Neural cell (in vitro differentiated cells): ENCODE measurements at regions not wholly inside any gene's neighbourhood (a gene's known extent, or its start where the extent isn't known, plus 50 kb on each side); places are given as distances from the start of the nearest gene placed in this dataset.

Experiments used
- H2AFZ ChIP-seq: fragments of 200-600, 300-800 bp; sonication (generic), shearing (Covaris generic); 2 replicates; pipeline ENCODE4 v1.6.0; 2014; ENCODE audit warnings: low read depth, mild to moderate bottlenecking, antibody characterized with exemption, low read length, moderate library complexity
- H3F3A ChIP-seq: fragments of 200-600 bp; shearing (Covaris generic); 2 replicates; pipeline ENCODE4 v1.6.1; 2016; ENCODE audit warnings: mild to moderate bottlenecking, moderate library complexity, mixed read lengths, antibody characterized with exemption, low read length; ENCODE audit not compliant: insufficient read depth, poor library complexity, severe bottlenecking
- H3K27ac ChIP-seq: fragments of 200-600, 300-800 bp; sonication (generic), shearing (Covaris generic); 2 replicates; pipeline ENCODE4 v1.5.1; 2014; ENCODE audit warnings: mild to moderate bottlenecking, low read length, moderate library complexity
- H3K27me3 ChIP-seq: fragments of 300-800, 200-600 bp; sonication (generic), shearing (Covaris generic); 2 replicates; pipeline ENCODE4 v1.6.0; 2014; ENCODE audit warnings: mild to moderate bottlenecking, low read depth, low read length, moderate library complexity; ENCODE audit not compliant: insufficient read depth
- H3K36me3 ChIP-seq: fragments of 300-800, 200-600 bp; sonication (generic), shearing (Covaris generic); 2 replicates; pipeline ENCODE4 v1.5.1; 2014; ENCODE audit warnings: mild to moderate bottlenecking, antibody characterized with exemption, low read length, moderate library complexity; ENCODE audit not compliant: insufficient read depth
- H3K4me2 ChIP-seq: fragments of 300-800, 200-600 bp; sonication (generic), shearing (Covaris generic); 2 replicates; pipeline ENCODE4 v1.6.0; 2014; ENCODE audit warnings: mild to moderate bottlenecking, low read length
- H3K4me3 ChIP-seq: fragments of 300-800, 200-600 bp; sonication (generic), shearing (Covaris generic); 2 replicates; pipeline ENCODE4 v1.5.1; 2014; ENCODE audit warnings: mild to moderate bottlenecking, low read length, moderate library complexity
- H3K79me2 ChIP-seq: fragments of 200-600 bp; shearing (Covaris generic); replicated peaks from 2 replicates; pipeline ENCODE4 v1.6.0; 2014; ENCODE audit warnings: mild to moderate bottlenecking, low read length, moderate library complexity; ENCODE audit not compliant: insufficient read depth
- H3K9ac ChIP-seq: fragments of 300-800, 200-600 bp; sonication (generic), shearing (Covaris generic); 2 replicates; pipeline ENCODE4 v1.6.1; 2016; ENCODE audit warnings: mild to moderate bottlenecking, low read length, mixed read lengths
- H3K9me2 ChIP-seq: fragments of 200-600 bp; shearing (Covaris generic); 2 replicates; pipeline ENCODE4 v1.6.1; 2016; ENCODE audit warnings: mild to moderate bottlenecking, low read length, mixed read lengths; ENCODE audit not compliant: insufficient read depth
- H3K9me3 ChIP-seq: fragments of 200-600, 300-800 bp; sonication (generic), shearing (Covaris generic); 2 replicates; pipeline ENCODE4 v1.6.1; 2016; ENCODE audit warnings: mild to moderate bottlenecking, mixed run types, low read length, moderate library complexity, mixed read lengths
- H4K20me1 ChIP-seq: fragments of 200-600 bp; shearing (Covaris generic); 2 replicates; pipeline ENCODE4 v1.6.1; 2016; ENCODE audit warnings: mild to moderate bottlenecking, mixed run types; ENCODE audit not compliant: insufficient read depth
- CTCF ChIP-seq: fragments of 450-650 bp; IDR thresholded peaks from 2 replicates; pipeline ENCODE4 v1.5.1; 2014; ENCODE audit warnings: antibody characterized with exemption, mild to moderate bottlenecking, moderate library complexity; ENCODE audit not compliant: poor library complexity, severe bottlenecking
- EP300 ChIP-seq: fragments of 450-650 bp; conservative IDR thresholded peaks from 2 replicates; pipeline ENCODE4 v1.6.1; 2014; ENCODE audit warnings: antibody characterized with exemption, mild to moderate bottlenecking, moderate library complexity; ENCODE audit not compliant: poor library complexity, severe bottlenecking
- EZH2 ChIP-seq: fragments of 200-600, 300-800 bp; shearing (Covaris generic), sonication (generic); IDR thresholded peaks from 2 replicates; pipeline ENCODE4 v1.6.1; 2014; ENCODE audit warnings: antibody characterized with exemption, low read length, borderline replicate concordance, mild to moderate bottlenecking; ENCODE audit not compliant: insufficient read depth, poor library complexity, severe bottlenecking
- MXI1 ChIP-seq: fragments of 450-650 bp; conservative IDR thresholded peaks from 2 replicates; pipeline ENCODE4 v1.6.1; 2014; ENCODE audit warnings: antibody characterized with exemption, mild to moderate bottlenecking; ENCODE audit not compliant: poor library complexity, severe bottlenecking
- POLR2AphosphoS5 ChIP-seq: IDR thresholded peaks from 2 replicates; pipeline ENCODE4 v1.6.1; 2012
- RAD21 ChIP-seq: fragments of 450-650 bp; conservative IDR thresholded peaks from 2 replicates; pipeline ENCODE4 v1.6.1; 2014; ENCODE audit warnings: antibody characterized with exemption, mild to moderate bottlenecking, moderate library complexity
- REST ChIP-seq: IDR thresholded peaks from 2 replicates; pipeline ENCODE4 v1.6.1; 2012; ENCODE audit warnings: borderline replicate concordance
- SMC3 ChIP-seq: fragments of 450-650 bp; conservative IDR thresholded peaks from 2 replicates; pipeline ENCODE4 v1.6.1; 2014; ENCODE audit warnings: antibody characterized with exemption, mild to moderate bottlenecking, moderate library complexity; ENCODE audit not compliant: poor library complexity
- TAF1 ChIP-seq: IDR thresholded peaks from 2 replicates; pipeline ENCODE4 v1.6.1; 2012; ENCODE audit warnings: low read depth

GRCh38 chr10:114755537-114755936 is 66.0 kb upstream of the FHIP2A start:
- Histone ChIP-seq H3K79me2 (no peaks in the 10 kb centered on the region), H3K27ac (no peak overlapping the region), H3K9me2 (no peaks in the 10 kb centered on the region), H3K9me3 (no peaks in the 10 kb centered on the region), H3K4me3 (no peak overlapping the region), H3K4me2 (no peak overlapping the region), H3K36me3 (no peaks in the 10 kb centered on the region), H3K27me3 (no peaks in the 10 kb centered on the region), H3K9ac (no peak overlapping the region), H2AFZ (no peak overlapping the region), H4K20me1 (no peaks in the 10 kb centered on the region), H3F3A (no peaks in the 10 kb centered on the region)
- no peak for TF ChIP-seq REST
- no peak for TF ChIP-seq CTCF
- TF ChIP-seq RAD21: no peak
- TF ChIP-seq MXI1: no peak
- no peak for TF ChIP-seq EZH2
- no peak for TF ChIP-seq SMC3
- TF ChIP-seq TAF1: no peak
- no peak for TF ChIP-seq POLR2AphosphoS5
- TF ChIP-seq EP300: no peak

GRCh38 chr10:114758331-114758730 is 63.2 kb upstream of the FHIP2A start:
- no peaks in the 10 kb centered on the region for H3K79me2 ChIP-seq
- H3K27ac ChIP-seq: no peak overlapping the region
- H3K9ac ChIP-seq: no peak overlapping the region
- no peak overlapping the region for H3K4me3 ChIP-seq
- TF ChIP-seq POLR2AphosphoS5 (no peak), MXI1 (no peak), EP300 (no peak), RAD21 (no peak), TAF1 (no peak), EZH2 (no peak)
- no peaks in the 10 kb centered on the region for H3K27me3 ChIP-seq
- no peak overlapping the region for H2AFZ ChIP-seq
- no peaks in the 10 kb centered on the region for H3F3A ChIP-seq
- no peak overlapping the region for H3K4me2 ChIP-seq
- H3K9me3 ChIP-seq: no peaks in the 10 kb centered on the region
- H3K36me3 ChIP-seq: no peaks in the 10 kb centered on the region
- H4K20me1 ChIP-seq: no peaks in the 10 kb centered on the region
- H3K9me2 ChIP-seq: no peaks in the 10 kb centered on the region
